A673 (cell line): ENCODE measurements at regions not wholly inside any gene's neighbourhood (a gene's known extent, or its start where the extent isn't known, plus 50 kb on each side); places are given as distances from the start of the nearest gene placed in this dataset.

ENCODE experiments used
- BruUV-seq: library from RNA; stranded (reverse); fragments of 400-500 nt; replicated peaks from 2 replicates; lab custom pipeline; 2021; lab: Mats Ljungman, UMichigan
- CTCF ChIA-PET: fragments of 300-600 bp; sonication (Branson Sonifier 250); formaldehyde crosslinking; loops from one replicate; lab custom pipeline; 2022; ENCODE audit warnings: antibody characterized with exemption; lab: Charles Lee
- POLR2A ChIA-PET: fragments of 300-600 bp; sonication (Branson Sonifier 250); formaldehyde crosslinking; loops from one replicate; lab custom pipeline; 2022; ENCODE audit warnings: antibody characterized with exemption; ENCODE audit not compliant: low non-redundant PET; lab: Charles Lee
- DNase-seq: peaks from one replicate; pipeline ENCODE4 v3.0.0-alpha.2; 2015; ENCODE audit warnings: low spot score
- H3K27ac ChIP-seq: fragments of 200-600 bp; sonication (generic); 2 replicates; pipeline ENCODE4 v1.5.1; 2016; ENCODE audit warnings: mixed run types, low read depth, mild to moderate bottlenecking, mixed read lengths, antibody characterized with exemption, low read length; ENCODE audit not compliant: poor library complexity, severe bottlenecking
- H3K27me3 ChIP-seq: fragments of 200-600 bp; sonication (generic); replicated peaks from 2 replicates; pipeline ENCODE4 v1.6.1; 2017; ENCODE audit warnings: mixed run types, low read depth, mild to moderate bottlenecking, mixed read lengths, antibody characterized with exemption, low read length; ENCODE audit not compliant: insufficient read depth, poor library complexity
- H3K36me3 ChIP-seq: fragments of 200-600 bp; sonication (generic); 2 replicates; pipeline ENCODE4 v1.6.1; 2016; ENCODE audit warnings: mixed run types, mild to moderate bottlenecking, mixed read lengths, antibody characterized with exemption, low read length; ENCODE audit not compliant: insufficient read depth, poor library complexity, severe bottlenecking
- H3K4me1 ChIP-seq: fragments of 200-600 bp; sonication (generic); 2 replicates; pipeline ENCODE4 v1.6.1; 2017; ENCODE audit warnings: mixed run types, mild to moderate bottlenecking, mixed read lengths, antibody characterized with exemption, low read length; ENCODE audit not compliant: insufficient read depth, poor library complexity, severe bottlenecking
- H3K4me3 ChIP-seq: fragments of 200-600 bp; sonication (generic); 2 replicates; pipeline ENCODE4 v1.5.1; 2016; ENCODE audit warnings: low read depth, mixed run types, mild to moderate bottlenecking, mixed read lengths, low read length; ENCODE audit not compliant: poor library complexity, severe bottlenecking
- H3K9me3 ChIP-seq: fragments of 200-600 bp; sonication (generic); 2 replicates; pipeline ENCODE4 v1.6.1; 2016; ENCODE audit warnings: mixed run types, low read depth, mild to moderate bottlenecking, mixed read lengths, antibody characterized with exemption, low read length; ENCODE audit not compliant: poor library complexity, severe bottlenecking
- CTCF ChIP-seq: fragments of 300-800, 200-600 bp; sonication (generic); conservative IDR thresholded peaks from 2 replicates; pipeline ENCODE4 v1.5.1; 2017; ENCODE audit warnings: low read depth, mild to moderate bottlenecking, antibody characterized with exemption, low read length, moderate library complexity, mixed read lengths
- EZH2 ChIP-seq: fragments of 200-600 bp; sonication (generic); IDR thresholded peaks from 2 replicates; pipeline ENCODE4 v1.6.1; 2017; ENCODE audit warnings: borderline replicate concordance, low read depth, mild to moderate bottlenecking, mixed read lengths, antibody characterized with exemption, low read length; ENCODE audit not compliant: poor library complexity, severe bottlenecking
- intact Hi-C: fragments of 100-400 bp; cut with micrococcal nuclease; formaldehyde crosslinking; loops from one replicate; pipeline ENCODE4 v1.10.0; 2022; ENCODE audit not compliant: unreplicated experiment

- no TSS peak for BruUV-seq
- Histone ChIP-seq H3K9me3 (no peaks in the 10 kb centered on the region), H3K4me1 (no peaks in the 10 kb centered on the region), H3K36me3 (no peaks in the 10 kb centered on the region), H3K4me3 (no peak overlapping the region), H3K27me3 (no peaks in the 10 kb centered on the region), H3K27ac (no peak overlapping the region)
- DNase-seq = no peak
- TF ChIP-seq CTCF (no peak), EZH2 (no peak)
- intact Hi-C loops = no loop called here
- ChIA-PET CTCF (interaction anchor here (0.6 kb wide), 1 partner anchor 93 kb away, joined by 5 read pairs; no protein-coding TSS in a partner anchor), POLR2A (no interaction called here)
These were observed 204.6 kb upstream of the HDAC4 start for GRCh38 chr2:239605409-239605808.

DNA sequence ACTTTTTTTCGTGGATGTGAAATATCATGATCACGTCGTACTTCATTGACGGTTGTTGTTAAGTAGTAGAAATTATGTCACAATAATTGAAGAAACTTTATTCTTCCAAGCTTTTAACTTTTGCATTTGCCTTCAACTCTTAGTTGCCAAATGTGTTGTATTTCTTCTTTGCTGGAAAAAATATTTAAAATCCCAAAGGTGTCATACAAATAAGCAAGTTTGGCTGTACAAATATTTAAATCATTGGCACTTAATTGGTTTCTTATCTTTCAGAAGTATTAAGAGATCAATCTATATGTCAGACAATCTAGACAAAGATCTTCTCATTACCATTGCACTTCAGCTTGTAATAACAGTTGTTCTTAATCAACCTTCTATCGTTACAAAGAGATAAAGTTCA is 204.0 kb upstream of the HDAC4 start:
- CTCF ChIA-PET = no interaction called here

DNA sequence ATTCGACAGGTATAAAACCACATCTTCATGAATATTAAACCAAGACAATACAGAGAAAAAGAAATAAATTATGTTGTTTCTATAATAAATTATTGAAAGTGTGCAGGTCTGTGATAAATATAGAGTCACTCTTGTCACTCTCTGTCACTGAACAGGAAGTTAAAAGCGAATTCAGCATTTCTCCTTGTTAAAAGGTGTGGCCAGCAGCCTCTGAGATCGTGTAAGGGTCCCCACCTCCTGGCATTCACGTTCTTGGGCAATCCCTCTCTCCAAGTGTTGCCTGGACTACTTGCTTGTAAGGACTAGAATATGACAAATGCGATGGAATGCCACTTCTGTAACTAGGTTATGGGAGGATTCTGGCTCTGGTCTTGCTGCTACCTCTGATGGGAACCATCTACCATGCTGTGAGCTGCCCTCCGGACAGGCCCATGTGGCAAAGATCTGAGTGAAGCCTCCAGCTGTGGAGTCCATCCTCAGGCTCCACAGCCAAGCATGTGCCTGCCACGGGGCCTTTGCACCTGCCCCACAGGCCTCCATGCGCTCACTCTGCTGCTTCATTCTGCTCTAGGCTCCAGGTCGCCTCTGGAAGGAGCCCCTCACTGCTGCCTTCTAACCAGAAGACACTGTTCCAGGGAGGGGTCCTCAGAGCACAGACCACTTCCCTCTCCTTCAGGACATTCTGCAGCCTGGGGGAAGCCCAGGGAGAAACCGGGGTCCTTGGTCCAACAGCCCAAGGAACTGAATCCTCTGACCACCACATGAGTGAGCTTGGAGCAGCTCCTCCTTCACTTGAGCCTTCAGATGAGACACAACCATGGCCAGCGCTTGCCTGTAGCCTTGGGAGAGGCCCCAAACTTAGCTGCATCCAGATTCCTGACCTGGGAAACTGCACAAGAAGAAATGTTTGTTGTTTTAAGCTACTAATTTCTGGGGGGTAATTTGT is 202.9 kb upstream of the HDAC4 start:
- Histone ChIP-seq H3K4me1 (no peaks in the 10 kb centered on the region), H3K36me3 (no peaks in the 10 kb centered on the region), H3K27me3 (no peaks in the 10 kb centered on the region), H3K9me3 (no peaks in the 10 kb centered on the region), H3K27ac (no peak overlapping the region), H3K4me3 (no peak overlapping the region)
- no TSS peak for BruUV-seq
- intact Hi-C loops = no loop called here
- TF ChIP-seq CTCF = no peak
- TF ChIP-seq EZH2 = no peak
- no peak for DNase-seq
- ChIA-PET POLR2A (no interaction called here), CTCF (no interaction called here)

More for the DNA sequence above, 204.0 kb upstream of the HDAC4 start:
- H3K4me3 ChIP-seq = no peak overlapping the region
- DNase-seq = no peak
- no peaks in the 10 kb centered on the region for H3K36me3 ChIP-seq
- no peak overlapping the region for H3K27ac ChIP-seq
- intact Hi-C loops = no loop called here
- TF ChIP-seq CTCF (no peak), EZH2 (no peak)
- BruUV-seq = no TSS peak
- no peaks in the 10 kb centered on the region for H3K9me3 ChIP-seq
- no peaks in the 10 kb centered on the region for H3K27me3 ChIP-seq
- POLR2A ChIA-PET = no interaction called here
- no peaks in the 10 kb centered on the region for H3K4me1 ChIP-seq
